ENCODE measurements at regions not wholly inside any gene's neighbourhood (a gene's known extent, or its start where the extent isn't known, plus 50 kb on each side); places are given as distances from the start of the nearest gene placed in this dataset.

- DNase-seq (ENCODE audit: low read depth in 3 of 3): no peak
Measured at GRCh38 chr3:118809696-118810498, 224.7 kb downstream of the IGSF11 start.

GRCh38 chr3:118810499-118811035, 224.1 kb downstream of the IGSF11 start:
- peak in 1 of 3 experiments; percentile 3 for DNase-seq (ENCODE audit: low read depth in 3 of 3)

- no peak for DNase-seq (ENCODE audit: low read depth in 3 of 3)
Measured at GRCh38 chr3:118811236-118811732, 223.4 kb downstream of the IGSF11 start.

GRCh38 chr3:118813472-118813871, 221.2 kb downstream of the IGSF11 start:
- DNase-seq (ENCODE audit: low read depth in 3 of 3): no peak

- peak in 2 of 3 experiments; percentile 6 to 16 for DNase-seq (ENCODE audit: low read depth in 3 of 3)
Measured at GRCh38 chr3:118817748-118818165, 216.9 kb downstream of the IGSF11 start.

GRCh38 chr3:118818386-118818785, 216.3 kb downstream of the IGSF11 start:
- DNase-seq (ENCODE audit: low read depth in 3 of 3): no peak

GRCh38 chr3:118823626-118824025, 211.0 kb downstream of the IGSF11 start:
- no peak for DNase-seq (ENCODE audit: low read depth in 3 of 3)

- DNase-seq (ENCODE audit: low read depth in 3 of 3): no peak
Measured at GRCh38 chr3:118827446-118827845, 207.2 kb downstream of the IGSF11 start.

GRCh38 chr3:118828351-118828750, 206.3 kb downstream of the IGSF11 start:
- no peak for DNase-seq (ENCODE audit: low read depth in 3 of 3)

- no peak for DNase-seq (ENCODE audit: low read depth in 3 of 3)
Measured at GRCh38 chr3:118833075-118833474, 201.6 kb downstream of the IGSF11 start.

- DNase-seq (ENCODE audit: low read depth in 3 of 3): no peak
Measured at GRCh38 chr3:118838871-118839270, 195.8 kb downstream of the IGSF11 start.

GRCh38 chr3:118842147-118842863, 192.3 kb downstream of the IGSF11 start:
- no peak for DNase-seq (ENCODE audit: low read depth in 3 of 3)

- no peak for DNase-seq (ENCODE audit: low read depth in 3 of 3)
Measured at GRCh38 chr3:118846176-118846575, 188.5 kb downstream of the IGSF11 start.
